ENCODE measurements at regions not wholly inside any gene's neighbourhood (a gene's known extent, or its start where the extent isn't known, plus 50 kb on each side); places are given as distances from the start of the nearest gene placed in this dataset.

DNA sequence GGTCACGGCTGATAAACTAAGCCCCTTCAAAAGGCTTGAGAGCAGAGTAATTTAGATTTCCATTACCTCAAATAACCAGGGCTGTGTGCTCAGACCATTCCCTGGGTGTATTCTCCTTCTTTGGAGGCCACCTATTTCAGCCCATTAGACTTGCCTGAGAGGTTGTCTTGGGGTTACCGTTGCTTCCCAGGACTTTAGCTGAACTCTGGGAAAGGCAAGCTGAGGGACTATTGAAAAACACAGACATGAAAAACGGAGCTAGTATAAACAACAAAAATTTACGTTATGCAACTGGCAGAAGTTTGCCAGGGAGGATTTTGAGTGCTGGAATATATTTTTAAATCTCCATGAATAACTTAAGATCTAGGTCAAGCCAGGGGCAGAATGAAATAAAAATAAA is 561.0 kb upstream of the TNP1 start:
- no peak for TF ChIP-seq EP300 (IDR thresholded peaks at IDR 0.05; ENCODE audit: borderline replicate concordance in 1 of 2, low read depth in 1 of 2, low read length in 1 of 2)
- no peak for TF ChIP-seq CTCF (IDR thresholded peaks at IDR 0.05)
- no peak for TF ChIP-seq SIN3A (IDR thresholded peaks at IDR 0.05; ENCODE audit: borderline replicate concordance, low read depth, low read length)
- no peak for TF ChIP-seq GABPA (IDR thresholded peaks at IDR 0.05; ENCODE audit: low read depth)
- TF ChIP-seq SMC3 (IDR thresholded peaks at IDR 0.05; ENCODE audit: low read depth, low read length), result no peak
- no peak for TF ChIP-seq YY1 (IDR thresholded peaks at IDR 0.05; ENCODE audit: low read depth)
- no peak for TF ChIP-seq ELF1 (IDR thresholded peaks at IDR 0.05)
- TF ChIP-seq, protein P1, sequence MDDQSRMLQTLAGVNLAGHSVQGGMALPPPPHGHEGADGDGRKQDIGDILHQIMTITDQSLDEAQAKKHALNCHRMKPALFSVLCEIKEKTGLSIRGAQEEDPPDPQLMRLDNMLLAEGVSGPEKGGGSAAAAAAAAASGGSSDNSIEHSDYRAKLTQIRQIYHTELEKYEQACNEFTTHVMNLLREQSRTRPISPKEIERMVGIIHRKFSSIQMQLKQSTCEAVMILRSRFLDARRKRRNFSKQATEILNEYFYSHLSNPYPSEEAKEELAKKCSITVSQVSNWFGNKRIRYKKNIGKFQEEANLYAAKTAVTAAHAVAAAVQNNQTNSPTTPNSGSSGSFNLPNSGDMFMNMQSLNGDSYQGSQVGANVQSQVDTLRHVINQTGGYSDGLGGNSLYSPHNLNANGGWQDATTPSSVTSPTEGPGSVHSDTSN (IDR thresholded peaks at IDR 0.05), result no peak
- TF ChIP-seq, protein P2, sequence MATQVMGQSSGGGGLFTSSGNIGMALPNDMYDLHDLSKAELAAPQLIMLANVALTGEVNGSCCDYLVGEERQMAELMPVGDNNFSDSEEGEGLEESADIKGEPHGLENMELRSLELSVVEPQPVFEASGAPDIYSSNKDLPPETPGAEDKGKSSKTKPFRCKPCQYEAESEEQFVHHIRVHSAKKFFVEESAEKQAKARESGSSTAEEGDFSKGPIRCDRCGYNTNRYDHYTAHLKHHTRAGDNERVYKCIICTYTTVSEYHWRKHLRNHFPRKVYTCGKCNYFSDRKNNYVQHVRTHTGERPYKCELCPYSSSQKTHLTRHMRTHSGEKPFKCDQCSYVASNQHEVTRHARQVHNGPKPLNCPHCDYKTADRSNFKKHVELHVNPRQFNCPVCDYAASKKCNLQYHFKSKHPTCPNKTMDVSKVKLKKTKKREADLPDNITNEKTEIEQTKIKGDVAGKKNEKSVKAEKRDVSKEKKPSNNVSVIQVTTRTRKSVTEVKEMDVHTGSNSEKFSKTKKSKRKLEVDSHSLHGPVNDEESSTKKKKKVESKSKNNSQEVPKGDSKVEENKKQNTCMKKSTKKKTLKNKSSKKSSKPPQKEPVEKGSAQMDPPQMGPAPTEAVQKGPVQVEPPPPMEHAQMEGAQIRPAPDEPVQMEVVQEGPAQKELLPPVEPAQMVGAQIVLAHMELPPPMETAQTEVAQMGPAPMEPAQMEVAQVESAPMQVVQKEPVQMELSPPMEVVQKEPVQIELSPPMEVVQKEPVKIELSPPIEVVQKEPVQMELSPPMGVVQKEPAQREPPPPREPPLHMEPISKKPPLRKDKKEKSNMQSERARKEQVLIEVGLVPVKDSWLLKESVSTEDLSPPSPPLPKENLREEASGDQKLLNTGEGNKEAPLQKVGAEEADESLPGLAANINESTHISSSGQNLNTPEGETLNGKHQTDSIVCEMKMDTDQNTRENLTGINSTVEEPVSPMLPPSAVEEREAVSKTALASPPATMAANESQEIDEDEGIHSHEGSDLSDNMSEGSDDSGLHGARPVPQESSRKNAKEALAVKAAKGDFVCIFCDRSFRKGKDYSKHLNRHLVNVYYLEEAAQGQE (IDR thresholded peaks at IDR 0.05; ENCODE audit: low read depth, low read length), result no peak
- no peak for TF ChIP-seq NFIC (IDR thresholded peaks at IDR 0.05; ENCODE audit: borderline replicate concordance)
- no peak for TF ChIP-seq TAF1 (IDR thresholded peaks at IDR 0.05; ENCODE audit: borderline replicate concordance, low read depth, low read length)
- TF ChIP-seq, protein P3, sequence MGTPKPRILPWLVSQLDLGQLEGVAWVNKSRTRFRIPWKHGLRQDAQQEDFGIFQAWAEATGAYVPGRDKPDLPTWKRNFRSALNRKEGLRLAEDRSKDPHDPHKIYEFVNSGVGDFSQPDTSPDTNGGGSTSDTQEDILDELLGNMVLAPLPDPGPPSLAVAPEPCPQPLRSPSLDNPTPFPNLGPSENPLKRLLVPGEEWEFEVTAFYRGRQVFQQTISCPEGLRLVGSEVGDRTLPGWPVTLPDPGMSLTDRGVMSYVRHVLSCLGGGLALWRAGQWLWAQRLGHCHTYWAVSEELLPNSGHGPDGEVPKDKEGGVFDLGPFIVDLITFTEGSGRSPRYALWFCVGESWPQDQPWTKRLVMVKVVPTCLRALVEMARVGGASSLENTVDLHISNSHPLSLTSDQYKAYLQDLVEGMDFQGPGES (IDR thresholded peaks at IDR 0.05; ENCODE audit: low read depth, low read length), result no peak
- ChIA-PET POLR2A (no interaction called here), CTCF (interaction anchor here (1.1 kb wide), 1 partner anchor 10 kb away, joined by 4 read pairs; no protein-coding TSS in a partner anchor)
- no peaks in the 10 kb centered on the region for H4K20me1 ChIP-seq (ENCODE audit: insufficient read depth)
- H3K4me3 ChIP-seq (ENCODE audit: low read depth in 2 of 2, low read length in 1 of 2), result no peak overlapping the region
- no peaks in the 10 kb centered on the region for H3K79me2 ChIP-seq (ENCODE audit: insufficient read depth)
- no peak overlapping the region for H3K4me2 ChIP-seq
- DNase-seq, result no peak
- WGBS (ENCODE audit: low lambda C conversion rate), result 84% methylated on average over 4 of the region's 4 CpGs
- no peak overlapping the region for H3K27ac ChIP-seq (ENCODE audit: low read depth in 2 of 2, low read length in 1 of 2)
- 0 out of 4 replicates have a peak, but pooled peaks cover 0 to 1% of the 10 kb centered on the region in 2 experiments for H3K4me1 ChIP-seq (ENCODE audit: control insufficient read depth in 1 of 2, insufficient read depth in 2 of 2, low read depth in 1 of 2, low read length in 1 of 2)
- no peak overlapping the region for H3K9ac ChIP-seq
- no peaks in the 10 kb centered on the region for H3K36me3 ChIP-seq (replicated peaks in 1 of 2; ENCODE audit: control insufficient read depth in 1 of 2, insufficient read depth in 2 of 2, low read length in 1 of 2)
- H3K9me2 ChIP-seq, result no peaks in the 10 kb centered on the region
- no peaks in the 10 kb centered on the region for H3K9me3 ChIP-seq
- no peaks in the 10 kb centered on the region for H3K27me3 ChIP-seq (ENCODE audit: insufficient read depth)
- no peak overlapping the region for H2AFZ ChIP-seq (ENCODE audit: low read depth)
- H3F3A ChIP-seq (replicated peaks; ENCODE audit: insufficient read depth), result no peaks in the 10 kb centered on the region
